Islet of Langerhans (tissue), 1 donor: ENCODE measurements at regions not wholly inside any gene's neighbourhood (a gene's known extent, or its start where the extent isn't known, plus 50 kb on each side); places are given as distances from the start of the nearest gene placed in this dataset.
A peak's percentile ranks its signal among the peaks of the same experiment; 100 is the strongest.

ENCODE experiments used
- FAIRE-seq: peaks from one replicate; lab custom pipeline; 2011; peaks lifted over from hg19 to GRCh38; lab: Jason Lieb, UNC

DNA sequence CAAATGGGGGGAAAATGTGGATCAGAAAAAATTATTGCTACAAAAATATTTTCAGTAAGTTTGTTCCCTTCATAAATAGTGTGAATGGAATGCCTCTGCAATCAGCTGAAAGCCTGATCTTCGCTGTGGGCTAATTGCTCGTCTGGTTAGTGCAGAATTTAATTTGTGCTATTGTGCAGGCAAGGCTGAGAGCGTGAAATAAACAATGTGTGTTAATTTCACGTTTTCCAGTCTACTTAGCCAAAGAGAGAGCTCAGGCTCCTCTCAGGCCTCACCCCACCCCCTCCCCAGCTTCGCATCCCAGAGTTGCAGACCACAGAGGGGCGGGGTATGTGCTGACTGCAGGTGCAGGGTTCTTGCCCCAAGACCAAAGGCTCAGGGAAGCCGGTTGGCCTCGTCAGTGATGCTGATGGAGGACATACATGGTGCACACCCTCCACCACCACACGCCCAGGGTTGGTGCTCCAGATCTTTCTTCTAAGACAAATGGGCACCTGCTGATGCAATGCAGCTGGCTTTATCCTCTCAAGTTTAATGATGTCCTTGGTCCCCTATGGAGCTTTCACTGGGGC, 302.6 kb upstream of the SLC14A2 start:
- FAIRE-seq: no peak

DNA sequence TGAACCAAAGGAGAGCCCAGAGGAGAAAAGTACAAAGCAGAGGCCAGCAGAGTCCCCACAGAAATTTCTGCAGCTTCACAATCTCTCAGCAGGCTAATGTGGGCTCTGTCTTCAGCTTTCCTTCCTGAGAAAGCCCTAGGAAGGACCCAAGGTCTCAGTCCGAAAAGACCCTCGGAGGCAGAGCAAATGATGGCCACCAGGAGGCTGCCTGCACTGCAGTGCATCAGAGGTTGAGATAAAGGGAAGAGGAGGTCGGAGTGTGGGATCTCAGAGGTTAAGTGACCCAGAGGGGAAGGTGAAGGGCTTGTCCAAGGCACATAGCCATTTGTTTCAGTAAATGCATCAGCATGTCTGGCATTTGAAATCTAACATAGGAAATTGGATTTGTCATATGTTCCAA, 299.1 kb upstream of the SLC14A2 start:
- FAIRE-seq: no peak

DNA sequence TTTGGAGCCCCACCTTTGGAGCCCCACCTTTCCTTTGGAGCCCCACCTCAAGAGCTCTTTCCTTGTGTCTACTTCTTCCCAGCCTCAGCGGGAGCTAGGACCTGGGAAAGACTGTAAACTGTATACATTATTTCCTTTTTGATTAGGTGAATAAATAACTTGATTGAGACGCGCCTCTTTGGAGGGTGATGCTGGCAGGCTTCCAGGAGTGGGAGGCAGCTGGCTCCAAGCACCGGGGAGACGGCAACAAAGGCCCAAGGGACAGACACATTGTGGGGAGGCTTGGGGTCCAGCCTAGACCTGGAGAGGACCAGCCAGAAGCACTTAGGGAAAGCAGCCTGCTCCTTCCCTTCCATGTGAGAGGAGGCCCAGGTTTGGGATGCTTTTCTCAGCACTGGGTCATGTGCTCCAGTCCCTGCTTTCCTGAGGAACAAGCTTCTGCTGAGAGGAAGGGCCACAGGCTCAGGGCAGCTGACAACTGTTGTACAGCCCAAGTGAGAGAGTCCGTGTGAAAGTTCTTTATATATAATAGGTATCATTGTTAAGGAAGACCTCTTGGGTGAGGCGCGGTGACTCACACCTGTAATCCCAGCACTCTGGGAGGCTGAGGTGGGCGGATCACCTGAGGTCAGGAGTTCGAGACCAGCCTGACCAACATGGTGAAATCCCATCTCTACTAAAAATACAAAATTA, 297.2 kb upstream of the SLC14A2 start:
- no peak for FAIRE-seq

DNA sequence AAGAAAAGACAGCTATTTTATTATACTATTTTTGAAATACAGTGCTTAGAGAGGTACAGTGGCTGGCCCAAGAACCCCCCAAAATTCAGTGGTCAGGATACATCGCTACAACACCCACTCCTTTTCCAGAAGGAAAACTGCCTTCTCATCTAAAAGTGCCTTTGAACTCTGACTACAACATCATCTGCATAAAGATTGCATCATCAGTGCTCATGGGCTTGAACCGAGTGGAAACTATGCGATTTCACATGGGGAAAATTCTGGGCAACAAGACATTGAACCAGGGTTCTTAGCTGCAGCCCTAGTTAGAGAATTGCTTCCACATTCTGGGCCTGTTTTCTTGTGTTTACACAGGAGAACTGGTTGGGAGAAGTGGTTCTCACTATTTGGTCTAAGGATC, 294.6 kb upstream of the SLC14A2 start:
- FAIRE-seq: no peak

DNA sequence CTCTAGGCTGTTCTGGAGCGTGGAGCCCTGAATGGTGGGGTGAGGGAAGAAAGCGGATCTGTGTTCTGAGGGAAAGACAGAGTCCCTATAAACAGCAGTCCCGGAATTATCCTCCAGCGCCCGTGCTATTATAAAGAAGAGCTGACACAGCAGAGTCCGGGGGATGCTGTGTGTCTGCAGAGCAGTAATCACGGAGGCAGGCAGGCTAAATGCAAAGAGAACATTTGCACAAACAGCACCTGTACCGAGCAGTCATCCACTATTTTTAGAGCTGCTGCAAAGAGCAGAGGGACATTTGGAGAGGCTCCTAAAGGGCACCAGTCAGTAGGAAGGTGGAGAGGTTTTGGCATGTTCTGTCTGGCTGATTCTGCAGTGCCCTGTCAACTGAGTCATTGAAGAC, 293.8 kb upstream of the SLC14A2 start:
- FAIRE-seq: peak; percentile 77

DNA sequence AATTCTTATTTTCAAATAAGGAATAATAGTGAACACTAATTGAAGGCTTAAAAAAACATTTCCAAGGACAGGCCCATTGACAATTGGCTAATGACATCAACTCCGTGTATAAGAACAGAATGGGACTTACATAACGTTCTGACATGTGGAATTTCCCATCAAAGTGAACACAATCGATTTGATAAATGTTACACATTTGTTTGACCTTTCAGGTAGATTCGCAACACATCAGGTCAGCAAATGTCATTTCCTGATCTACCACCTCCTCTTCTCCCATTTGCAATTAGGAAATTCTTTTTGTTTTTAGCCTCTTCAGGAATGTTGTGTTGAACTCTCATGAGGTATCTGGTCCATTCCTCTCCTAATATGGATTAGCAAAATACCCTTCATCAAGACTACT, 292.9 kb upstream of the SLC14A2 start:
- no peak for FAIRE-seq

DNA sequence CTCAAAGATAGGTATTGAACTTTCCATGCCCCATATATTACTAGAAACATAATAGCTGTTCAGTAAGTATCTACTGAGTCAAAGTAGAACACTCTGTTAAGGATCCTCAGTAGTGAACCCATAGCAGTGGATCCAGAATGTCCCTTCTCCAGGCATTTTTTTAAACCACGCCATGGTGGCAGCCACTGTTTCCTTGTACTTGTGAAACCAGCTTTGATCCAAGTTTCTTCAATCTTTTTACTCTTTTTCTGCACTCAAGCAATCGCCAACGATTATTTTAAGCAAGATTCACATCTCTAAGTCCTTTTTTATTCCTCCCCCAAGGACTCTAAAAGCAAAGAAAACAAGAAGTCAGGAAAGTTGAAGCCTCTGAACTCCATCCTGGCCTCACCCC, 291.2 kb upstream of the SLC14A2 start:
- FAIRE-seq: no peak

DNA sequence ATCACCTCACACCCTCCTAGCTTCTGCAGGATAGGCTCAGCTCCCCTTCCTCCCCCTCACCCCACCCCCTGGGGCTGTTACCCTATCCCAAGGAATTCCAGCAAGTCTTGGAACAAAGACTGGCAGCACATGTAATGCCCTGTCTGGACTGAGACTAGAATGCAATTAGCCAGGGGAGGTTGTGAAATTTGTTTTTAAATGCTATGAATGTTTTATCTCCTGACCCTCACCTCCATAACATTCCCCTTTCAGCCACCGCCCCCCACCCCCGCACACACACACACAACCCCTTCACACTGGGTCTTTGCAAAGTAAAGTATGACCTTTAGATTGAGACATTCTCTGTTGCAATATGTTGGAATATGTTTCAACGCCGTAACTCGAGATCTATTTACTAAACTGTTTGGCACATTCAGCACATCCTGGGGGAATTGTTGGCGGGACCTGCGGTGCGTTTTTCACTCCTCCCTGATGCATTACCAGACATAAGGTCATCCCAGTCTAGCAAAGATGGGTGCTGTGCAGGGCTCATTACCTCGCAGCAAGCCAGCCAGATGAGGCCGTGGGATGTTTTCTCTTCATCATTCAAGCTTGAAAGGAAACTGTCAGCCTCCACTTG, 290.7 kb upstream of the SLC14A2 start:
- FAIRE-seq: peak; percentile 97

DNA sequence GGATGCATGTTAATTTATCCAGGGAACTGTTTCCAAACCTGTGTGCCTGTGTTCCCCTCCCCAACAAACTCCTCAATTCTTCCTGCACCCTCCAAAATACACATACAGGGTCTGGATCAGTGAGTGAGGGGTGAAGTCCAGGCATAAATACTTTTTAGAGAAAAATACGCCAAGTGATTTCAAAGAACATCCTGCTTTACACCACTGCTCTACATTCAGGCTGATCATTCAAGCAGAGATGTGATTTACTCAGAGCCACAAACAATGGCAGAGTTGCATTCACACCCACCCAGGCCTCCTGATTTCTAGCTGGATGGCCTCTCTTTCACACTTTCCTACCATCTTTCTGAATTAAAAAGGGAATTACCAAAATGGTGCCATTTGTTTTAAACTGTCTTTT, 289.5 kb upstream of the SLC14A2 start:
- no peak for FAIRE-seq

DNA sequence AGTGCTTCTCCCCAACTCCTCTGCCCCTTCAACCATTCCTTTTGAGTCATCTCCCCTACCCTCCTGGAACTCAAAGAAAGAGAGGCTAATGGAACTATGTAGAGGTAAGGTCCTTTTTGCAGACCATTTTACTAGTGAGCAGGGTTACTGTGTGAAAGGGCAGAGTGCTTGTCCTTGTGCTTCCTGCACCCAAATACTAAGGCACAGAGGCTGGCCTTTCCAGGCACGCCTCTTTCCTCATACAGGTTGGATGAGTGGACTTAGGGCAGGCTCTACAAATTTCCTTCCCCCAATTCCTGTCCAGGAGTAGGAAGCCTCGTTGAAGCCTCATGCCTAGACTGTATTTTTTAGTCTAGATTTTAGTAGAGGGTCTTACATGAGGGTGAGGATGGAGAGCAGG, 288.8 kb upstream of the SLC14A2 start:
- no peak for FAIRE-seq

DNA sequence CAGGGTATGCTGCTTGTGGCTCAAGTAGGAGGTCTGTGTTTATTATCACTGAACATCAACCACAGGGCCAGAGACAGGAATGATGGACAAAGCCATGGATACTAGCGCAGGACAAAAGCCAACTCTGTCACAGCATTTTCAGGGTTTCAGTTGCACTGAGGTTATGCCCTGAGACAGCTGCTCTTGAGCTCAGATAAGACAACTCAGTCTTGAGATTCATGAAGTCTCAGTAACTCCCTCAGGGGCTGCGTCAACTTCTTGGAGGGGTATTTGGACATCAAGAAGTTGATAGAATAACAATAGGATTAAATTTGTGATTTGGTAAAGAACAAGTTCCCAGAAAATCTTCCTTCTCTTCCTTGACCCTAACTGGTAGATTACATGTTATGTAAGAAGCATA, 287.0 kb upstream of the SLC14A2 start:
- FAIRE-seq: no peak

DNA sequence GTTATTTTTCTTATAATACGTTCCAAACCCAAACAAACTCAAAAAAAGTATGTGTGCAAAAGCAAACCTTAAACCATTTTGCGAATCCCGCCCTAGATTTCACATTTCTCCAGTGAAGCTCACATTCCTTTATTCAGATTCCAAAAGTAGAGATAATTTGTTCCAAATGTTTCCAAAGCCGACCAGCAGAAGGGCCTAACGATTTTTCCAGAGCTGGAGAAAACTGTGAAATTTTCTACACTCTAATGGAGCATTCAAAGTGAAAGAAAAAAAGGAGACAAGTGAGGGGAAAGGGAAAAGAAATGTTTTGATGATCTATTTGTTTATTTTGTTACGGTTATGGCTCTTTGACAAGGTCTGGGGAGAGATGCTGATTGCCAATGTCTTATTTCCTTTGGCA, 286.5 kb upstream of the SLC14A2 start:
- no peak for FAIRE-seq

DNA sequence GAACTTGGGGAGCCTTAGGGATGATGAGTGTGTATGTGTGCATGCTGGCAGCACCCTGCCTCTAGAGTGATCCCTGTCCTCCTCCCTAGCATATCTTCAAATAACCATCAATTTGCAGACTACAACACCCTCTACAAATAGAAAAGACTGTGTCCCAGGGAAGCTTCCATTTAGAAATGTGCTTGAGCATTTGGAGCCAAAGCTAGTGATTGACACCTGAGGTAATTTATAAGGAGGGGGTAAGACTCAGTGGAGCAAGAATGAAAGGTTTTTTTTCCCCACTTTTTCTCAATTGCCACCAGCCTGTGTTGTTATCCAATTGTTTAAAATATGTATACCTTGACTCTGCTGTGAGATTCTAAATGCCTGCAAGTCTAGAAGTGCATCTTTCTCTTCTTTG, 286.0 kb upstream of the SLC14A2 start:
- FAIRE-seq: no peak

DNA sequence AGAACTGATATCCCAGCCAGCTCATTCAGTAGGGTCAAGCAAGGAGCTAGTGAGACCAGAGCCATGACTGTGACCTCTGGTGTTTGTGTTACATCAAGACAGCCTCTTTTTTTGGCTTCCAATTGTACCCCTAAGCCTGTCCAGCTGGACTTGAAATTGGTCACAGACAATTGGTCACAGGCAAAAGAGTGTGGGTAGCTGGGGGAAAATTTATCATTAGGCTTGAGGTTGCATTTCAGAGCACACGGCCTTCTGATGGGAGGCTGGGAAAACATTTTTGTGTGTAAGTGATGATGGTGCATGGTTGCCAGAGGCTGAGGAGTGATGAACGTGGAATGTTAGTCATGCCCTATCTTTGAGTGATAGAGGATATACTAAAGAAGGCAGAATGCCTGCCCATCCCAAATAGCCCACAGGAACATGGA, 285.1 kb upstream of the SLC14A2 start:
- FAIRE-seq: no peak

DNA sequence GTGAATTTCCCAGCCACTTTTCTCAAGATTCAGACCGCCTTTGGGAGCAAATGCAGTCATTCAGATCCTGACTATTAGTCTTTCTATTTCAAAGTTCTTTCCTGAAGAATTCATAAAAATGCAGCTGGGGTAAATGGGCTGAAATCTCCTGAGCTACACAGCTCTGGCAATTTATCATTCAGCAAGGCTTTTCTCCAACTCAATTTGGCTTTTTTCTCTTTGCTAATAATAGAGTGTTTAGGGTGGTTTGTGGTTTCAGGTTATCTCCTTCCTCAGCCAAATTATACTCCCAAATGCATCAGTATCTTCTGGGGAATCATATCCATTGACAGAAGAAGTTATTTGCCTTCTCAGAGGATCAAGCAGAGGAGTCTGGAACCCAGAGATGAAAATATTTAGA, 282.4 kb upstream of the SLC14A2 start:
- FAIRE-seq: no peak

DNA sequence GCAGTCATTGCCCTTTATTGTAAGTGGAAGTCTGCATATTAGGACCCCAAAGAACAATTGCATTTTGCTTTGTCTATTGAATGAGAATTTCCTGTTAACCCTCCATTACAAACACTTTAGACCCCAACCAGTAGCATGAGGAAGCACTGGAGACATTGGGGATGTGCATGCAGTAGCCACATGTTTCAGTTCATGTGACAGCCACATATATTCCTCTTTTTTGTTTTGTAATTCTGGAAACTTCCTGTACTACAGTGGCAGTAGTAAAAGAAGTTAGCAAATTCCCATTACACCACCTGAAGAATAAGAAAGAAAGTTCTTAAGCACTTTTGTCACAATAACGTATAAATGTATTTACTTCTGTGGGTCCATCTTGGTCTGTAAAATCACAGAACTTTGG, 281.1 kb upstream of the SLC14A2 start:
- FAIRE-seq: no peak

DNA sequence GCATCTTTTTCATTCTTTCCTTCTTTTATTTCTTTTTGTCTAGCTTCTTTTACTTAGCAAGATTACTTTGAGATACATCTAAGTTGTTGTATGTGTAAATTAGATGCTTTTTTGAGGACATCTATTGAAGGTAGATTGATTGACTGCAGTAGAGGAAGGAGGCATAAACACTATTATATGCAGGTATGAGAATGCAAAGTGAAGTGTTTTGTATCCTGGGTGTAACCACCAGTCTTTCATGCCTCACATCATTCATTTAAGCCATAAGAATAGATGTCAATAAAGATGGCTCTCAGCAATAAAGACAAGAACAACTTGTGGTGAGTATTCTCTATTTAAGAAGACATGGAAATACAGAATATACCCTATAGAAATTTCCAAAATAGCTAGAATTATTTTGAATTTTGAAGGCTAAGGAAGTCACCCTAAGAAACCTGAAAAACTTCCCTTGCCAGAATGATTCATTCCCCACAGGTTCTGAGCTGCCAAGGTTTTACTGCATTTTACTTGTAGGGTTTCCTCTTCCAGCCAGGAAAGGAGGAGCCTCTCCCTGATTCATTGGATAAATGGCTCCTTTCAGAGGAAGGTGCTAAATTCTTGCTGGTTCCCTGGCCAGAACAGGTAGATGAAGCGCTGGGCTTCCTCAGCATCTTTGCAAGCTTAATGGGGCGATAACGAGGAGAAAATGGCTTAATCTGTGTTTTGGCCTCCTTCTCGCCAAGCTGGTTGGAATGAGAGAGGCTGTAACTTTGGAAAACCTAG, 279.8 kb upstream of the SLC14A2 start:
- no peak for FAIRE-seq

DNA sequence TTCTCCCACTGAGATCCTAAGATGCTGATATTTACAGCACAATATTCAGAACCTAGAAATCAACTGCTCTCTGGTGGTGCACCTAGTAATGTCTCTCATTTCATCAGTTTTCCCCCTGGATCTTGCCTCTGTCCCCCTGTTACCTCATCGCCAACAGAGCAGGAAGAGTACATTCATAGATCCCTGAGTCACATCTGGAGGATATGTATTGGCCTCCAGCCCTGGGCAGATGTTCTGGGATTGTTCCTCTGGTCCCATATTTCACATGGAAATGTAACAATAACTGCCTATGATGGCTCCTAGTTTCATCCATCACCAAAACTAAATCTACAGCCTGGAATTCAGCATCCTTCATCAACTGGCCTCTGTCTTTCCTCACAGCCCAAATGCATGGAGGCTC, 278.8 kb upstream of the SLC14A2 start:
- no peak for FAIRE-seq

DNA sequence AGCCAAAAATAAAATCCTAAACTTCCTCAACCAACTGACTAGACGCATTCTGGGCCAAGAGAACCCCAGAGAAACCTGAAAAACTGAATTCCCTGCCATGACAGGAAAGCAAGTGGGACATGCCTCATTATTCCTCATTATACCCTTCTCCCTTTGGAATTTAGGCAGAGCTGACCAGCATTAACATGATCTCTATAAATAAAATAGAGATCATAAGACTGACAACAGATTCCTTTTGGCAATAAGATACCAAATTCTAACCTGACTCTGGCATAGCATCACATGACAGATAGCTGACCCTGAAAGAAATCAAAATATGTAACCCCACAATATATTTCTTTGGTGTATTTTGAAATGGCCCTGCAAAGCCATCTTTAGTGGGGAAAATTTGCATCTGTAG, 277.8 kb upstream of the SLC14A2 start:
- FAIRE-seq: no peak

DNA sequence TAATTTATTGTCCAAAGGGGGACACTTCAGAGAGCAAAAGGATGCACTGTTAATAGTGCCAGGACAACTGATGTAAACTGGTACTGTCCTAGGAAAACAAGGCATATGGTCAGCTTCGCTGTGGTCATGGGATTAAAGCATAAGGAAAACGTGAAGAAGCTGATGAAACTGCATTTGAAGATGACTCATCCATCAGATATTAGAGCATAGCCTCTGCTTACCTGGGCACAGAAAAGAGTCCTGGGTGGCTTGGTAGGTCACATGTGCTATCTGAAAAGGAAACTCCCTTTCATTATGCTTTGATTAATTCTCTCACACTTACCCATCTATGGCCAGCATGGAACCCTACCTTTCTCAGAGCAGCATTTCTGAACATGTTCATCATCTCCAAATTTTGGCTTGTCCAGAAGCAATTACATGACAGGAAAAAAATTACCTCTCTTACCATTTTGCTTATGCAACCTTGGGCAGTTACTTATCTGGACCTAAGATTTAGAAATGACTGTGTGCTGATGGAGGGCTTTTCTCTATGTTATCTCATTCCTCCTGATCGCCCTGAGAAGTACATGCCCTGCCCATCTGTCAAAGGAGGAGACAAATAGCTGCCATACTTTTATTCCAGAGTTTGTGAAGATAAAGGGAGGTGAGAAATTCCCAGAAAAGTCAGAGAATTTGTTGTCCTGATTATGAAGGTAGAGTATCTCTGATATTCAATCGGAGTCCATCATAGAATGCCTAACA, 275.3 kb upstream of the SLC14A2 start:
- peak; percentile 41 for FAIRE-seq

DNA sequence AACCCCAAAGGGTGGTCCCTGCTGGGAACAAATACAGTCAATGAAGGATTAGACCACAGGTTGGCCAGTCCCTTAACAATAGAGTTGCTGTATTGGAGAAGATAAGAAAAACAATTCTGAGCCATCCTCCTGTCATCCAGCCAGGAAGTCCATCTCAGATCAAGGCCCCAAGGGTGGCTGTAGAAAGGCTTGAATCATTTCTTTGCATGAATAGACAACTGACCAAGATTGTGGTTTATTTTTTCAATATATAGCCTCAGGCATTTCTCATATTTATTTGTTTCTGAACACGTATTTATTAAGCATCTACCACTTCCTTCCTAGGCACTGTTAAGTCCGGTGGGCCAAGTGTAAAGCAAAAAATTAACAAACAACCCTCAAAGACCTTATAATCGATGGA, 274.4 kb upstream of the SLC14A2 start:
- no peak for FAIRE-seq

DNA sequence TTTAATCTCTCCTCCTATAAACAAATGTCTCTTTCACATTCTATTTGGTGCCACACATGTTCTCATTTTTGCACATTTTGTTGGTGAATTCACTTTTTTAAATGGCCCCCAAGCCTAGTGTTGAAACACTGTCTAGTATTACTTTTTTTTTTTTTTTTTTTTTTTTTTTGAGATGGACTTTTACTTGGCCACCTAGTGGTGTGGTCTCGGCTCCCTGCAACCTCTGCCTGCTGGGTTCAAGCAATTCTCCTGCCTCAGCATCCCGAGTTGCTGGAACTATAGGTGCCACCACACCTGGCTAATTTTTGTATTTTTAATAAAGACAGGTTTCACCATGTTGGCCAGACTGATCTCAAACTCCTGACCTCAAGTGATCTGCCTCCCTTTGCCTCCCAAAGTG, 273.8 kb upstream of the SLC14A2 start:
- FAIRE-seq: no peak

DNA sequence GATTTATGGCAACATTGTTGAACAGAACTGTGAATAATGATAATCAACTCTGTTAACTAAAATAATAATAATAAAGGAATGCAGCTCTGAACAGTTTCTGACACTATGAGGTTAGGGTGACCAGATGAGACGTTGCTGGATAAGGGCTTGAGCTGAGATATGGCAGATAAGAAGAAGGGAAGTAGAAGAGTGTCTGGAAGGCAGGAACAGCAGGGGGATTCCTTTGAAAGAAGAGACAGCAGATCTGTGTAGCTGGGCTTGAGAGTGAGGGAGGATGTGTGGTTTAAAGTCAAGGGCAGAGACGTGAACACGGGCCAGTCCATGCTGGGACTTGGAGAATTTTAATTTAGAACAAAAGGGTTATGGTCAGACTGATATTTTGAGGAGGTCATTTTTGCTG, 273.1 kb upstream of the SLC14A2 start:
- no peak for FAIRE-seq
